Right lobe of liver (tissue), 6 donors: ENCODE measurements at regions not wholly inside any gene's neighbourhood (a gene's known extent, or its start where the extent isn't known, plus 50 kb on each side); places are given as distances from the start of the nearest gene placed in this dataset.
A peak's percentile ranks its signal among the peaks of the same experiment; 100 is the strongest.

Experiments
- ATAC-seq, 4 donors: fragments of 200-7000 bp; cut with Tn5 transposase; one replicate each; pipeline ENCODE4 v1.9.1; 2020; ENCODE audit warnings: mild to moderate bottlenecking in 4 of 4, moderate library complexity in 4 of 4
- DNase-seq, 3 donors: peaks; one replicate each; pipeline ENCODE4 v3.0.0-alpha.2; 2020
- H3K27ac ChIP-seq, 3 donors: fragments of 200-600 bp; one replicate each; pipeline ENCODE4 v1.8.0; 2022
- H3K27me3 ChIP-seq, 2 donors: fragments of 200-600 bp; one replicate each; pipeline ENCODE4 v1.8.0; 2022
- H3K36me3 ChIP-seq, 4 donors: fragments of 200-600 bp; sonication (generic) in 1 of 4; one replicate each; pipeline versions ENCODE4 v1.5.1 to v1.8.0; 2017 to 2022; ENCODE audit warnings: control low read depth in 1 of 4
- H3K4me1 ChIP-seq, 4 donors: fragments of 200-600 bp; sonication (generic) in 1 of 4; one replicate each; pipeline versions ENCODE4 v1.5.1 to v1.8.0; 2017 to 2022; ENCODE audit warnings: control low read depth in 1 of 4
- H3K4me3 ChIP-seq, 3 donors: fragments of 200-600 bp; one replicate each; pipeline ENCODE4 v1.8.0; 2022
- H3K9me3 ChIP-seq, 4 donors: fragments of 200-600 bp; sonication (generic) in 1 of 4; one replicate each; pipeline versions ENCODE4 v1.5.1 to v1.8.0; 2017 to 2022; ENCODE audit warnings: control low read depth in 1 of 4
- CTCF ChIP-seq, 4 donors: fragments of 200-600 bp in 3 of 4; fragments of 450-650 bp in 1 of 4; IDR thresholded peaks; one replicate each; pipeline versions ENCODE4 v1.5.1 to v1.8.0; 2016 to 2022; ENCODE audit warnings: antibody characterized with exemption in 4 of 4, mild to moderate bottlenecking in 2 of 4
- POLR2A ChIP-seq: fragments of 450-650 bp; IDR thresholded peaks from one replicate; pipeline ENCODE4 v1.6.1; 2017; ENCODE audit warnings: antibody characterized with exemption, mild to moderate bottlenecking
- WGBS: methylation state at CpG from one replicate; pipeline ENCODE4 v1.1.6; 2018; ENCODE audit warnings: low coverage, low lambda C conversion rate; ENCODE audit not compliant: insufficient coverage; ENCODE audit errors: missing lambda C conversion rate; 5-methylcytosine and 5-hydroxymethylcytosine counted together
- intact Hi-C, 2 donors: fragments of 100-400 bp; cut with DNase I; formaldehyde crosslinking; loops; one replicate each; pipeline versions ENCODE4 v1.11.2 to v1.14.1; 2022
- donor health status: DM: no; HTN: yes; CAD: no.
- donor health status: DM: no; HTN: no; CAD: no.
- donor health status: DM: no; HTN: no; CAD: no.
- donor health status: DM: no; HTN: yes; CAD: no.
- donor health status: DM: no; HTN: yes; CAD: no.

- intact Hi-C loops, result no loop called here
- Histone ChIP-seq H3K4me1 (peaks cover 0 to 6% (median 0%) of the 10 kb centered on the region in 4 donors), H3K9me3 (peaks cover 0 to 3% (median 0%) of the 10 kb centered on the region in 4 donors), H3K36me3 (no peaks in the 10 kb centered on the region), H3K27ac (no peak overlapping the region), H3K4me3 (no peak overlapping the region), H3K27me3 (no peaks in the 10 kb centered on the region)
- DNase-seq, result no peak
- TF ChIP-seq CTCF (IDR thresholded peaks at IDR 0.05) (no peak), POLR2A (no peak)
- 100% methylated on average over 2 of the region's 3 CpGs for WGBS
- no peak for ATAC-seq
These were observed 54.3 kb upstream of the CBLB start for GRCh38 chr3:105923140-105923539.

DNA sequence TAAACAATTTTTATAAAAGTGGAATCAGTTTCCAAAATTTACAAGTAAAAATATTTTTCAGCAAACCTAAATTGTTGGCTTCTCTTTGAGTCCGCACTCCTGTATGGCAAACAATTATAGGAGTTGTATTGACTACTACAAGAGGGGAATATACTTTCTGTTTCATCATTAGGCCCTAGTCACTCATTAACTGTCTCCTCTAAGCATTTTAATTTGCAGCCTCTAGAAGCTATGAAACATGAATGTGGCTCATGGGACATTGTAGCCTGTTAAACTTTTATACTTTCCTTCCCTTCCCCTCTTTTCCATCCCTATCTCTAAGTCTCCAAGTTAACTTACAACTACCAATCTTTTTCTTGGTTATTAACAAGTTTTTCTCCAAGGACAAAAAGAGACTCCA is 58.9 kb upstream of the CBLB start:
- peaks cover 0 to 6% (median 0%) of the 10 kb centered on the region in 4 donors for H3K4me1 ChIP-seq
- H3K27ac ChIP-seq, result no peak overlapping the region
- H3K36me3 ChIP-seq, result no peaks in the 10 kb centered on the region
- peak; percentile 72 to 92 (median 77) for ATAC-seq
- DNase-seq, result no peak
- TF ChIP-seq CTCF (IDR thresholded peaks at IDR 0.05) (no peak), POLR2A (no peak)
- WGBS, result 50% methylated on average over 1 of the region's 1 CpG
- H3K27me3 ChIP-seq, result no peaks in the 10 kb centered on the region
- intact Hi-C loops, result no loop called here
- H3K4me3 ChIP-seq, result no peak overlapping the region
- H3K9me3 ChIP-seq, result no peaks in the 10 kb centered on the region

GRCh38 chr3:105930733-105931132 is 61.9 kb upstream of the CBLB start:
- WGBS, result 68% methylated on average over 3 of the region's 3 CpGs
- DNase-seq (no peak), ATAC-seq (no peak)
- Histone ChIP-seq H3K4me3 (no peak overlapping the region), H3K27me3 (no peaks in the 10 kb centered on the region), H3K27ac (no peak overlapping the region), H3K9me3 (no peaks in the 10 kb centered on the region), H3K4me1 (peaks cover 0 to 6% (median 0%) of the 10 kb centered on the region in 4 donors), H3K36me3 (no peaks in the 10 kb centered on the region)
- intact Hi-C loops, result no loop called here
- TF ChIP-seq POLR2A (no peak), CTCF (IDR thresholded peaks at IDR 0.05) (no peak)

DNA sequence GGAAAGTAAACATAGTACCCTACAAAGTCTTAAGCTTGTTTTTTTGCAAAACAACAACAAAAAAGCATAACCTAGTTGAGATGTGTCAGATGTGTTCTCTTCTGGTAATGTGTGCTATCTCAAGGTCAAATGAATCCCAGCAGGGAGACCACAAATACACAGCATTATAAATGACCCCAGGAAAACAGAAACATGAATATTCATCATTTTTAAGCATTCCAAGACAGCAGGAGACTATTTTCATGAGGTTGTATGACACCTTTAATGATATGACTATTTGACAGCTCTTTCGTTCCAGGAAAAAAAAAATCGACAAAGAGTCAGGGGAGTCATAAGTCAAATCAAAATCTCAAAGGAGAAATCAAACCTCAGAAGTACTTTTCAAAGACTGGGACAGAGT is 62.7 kb upstream of the CBLB start:
- DNase-seq (no peak), ATAC-seq (no peak)
- WGBS, result 77% methylated on average over 2 of the region's 2 CpGs
- Histone ChIP-seq H3K36me3 (no peaks in the 10 kb centered on the region), H3K4me1 (peaks cover 0 to 6% (median 0%) of the 10 kb centered on the region in 4 donors), H3K4me3 (no peak overlapping the region), H3K27ac (no peak overlapping the region), H3K27me3 (no peaks in the 10 kb centered on the region), H3K9me3 (no peaks in the 10 kb centered on the region)
- no peak for TF ChIP-seq POLR2A
- TF ChIP-seq CTCF (IDR thresholded peaks at IDR 0.05), result no peak
- intact Hi-C loops, result no loop called here

GRCh38 chr3:105933871-105934270 is 65.1 kb upstream of the CBLB start:
- WGBS, result 46% methylated on average over 4 of the region's 4 CpGs
- Histone ChIP-seq H3K4me3 (no peak overlapping the region), H3K4me1 (no peaks in the 10 kb centered on the region), H3K9me3 (no peaks in the 10 kb centered on the region), H3K36me3 (no peaks in the 10 kb centered on the region), H3K27ac (no peak overlapping the region), H3K27me3 (no peaks in the 10 kb centered on the region)
- ATAC-seq, result peak in 1 of 4 donors; percentile 63
- intact Hi-C loops, result no loop called here
- DNase-seq, result no peak
- TF ChIP-seq POLR2A (no peak), CTCF (IDR thresholded peaks at IDR 0.05) (no peak)
